Activated B cell treated with CpG ODN at 0.5 μM for 24 hours (primary cell): ENCODE measurements at regions not wholly inside any gene's neighbourhood (a gene's known extent, or its start where the extent isn't known, plus 50 kb on each side); places are given as distances from the start of the nearest gene placed in this dataset.

Source experiments
- ATAC-seq: fragments of 200-7000 bp; cut with Tn5 transposase; one replicate; pipeline ENCODE4 v1.10.0; 2021; ENCODE audit warnings: low read depth, mild to moderate bottlenecking, moderate library complexity
- CTCF ChIA-PET: fragments of 350-600 bp; sonication (Branson Sonifier 250); formaldehyde crosslinking; loops from one replicate; lab custom pipeline; 2021; ENCODE audit warnings: antibody characterized with exemption; lab: Charles Lee
- POLR2A ChIA-PET: fragments of 350-600 bp; sonication (Branson Sonifier 250); formaldehyde crosslinking; loops from one replicate; lab custom pipeline; 2021; ENCODE audit warnings: antibody characterized with exemption; lab: Charles Lee
- DNase-seq: peaks from one replicate; pipeline ENCODE4 v3.0.0; 2022
- H3K27ac Mint-ChIP-seq: one replicate; pipeline ENCODE4 v1.8.0; 2020; ENCODE audit warnings: mixed read lengths
- H3K27me3 Mint-ChIP-seq: one replicate; pipeline ENCODE4 v1.8.0; 2021; ENCODE audit warnings: mixed read lengths
- H3K36me3 Mint-ChIP-seq: one replicate; pipeline ENCODE4 v1.8.0; 2021; ENCODE audit warnings: low read depth, mixed read lengths
- H3K4me1 Mint-ChIP-seq: one replicate; pipeline ENCODE4 v1.8.0; 2021; ENCODE audit warnings: mixed read lengths
- H3K4me3 Mint-ChIP-seq: one replicate; pipeline ENCODE4 v1.8.0; 2020; ENCODE audit warnings: mild to moderate bottlenecking, mixed read lengths
- H3K9me3 Mint-ChIP-seq: one replicate; pipeline ENCODE4 v1.8.0; 2020; ENCODE audit warnings: mixed read lengths
- CTCF ChIP-seq: fragments of 200-600 bp; IDR thresholded peaks from one replicate; pipeline ENCODE4 v1.8.0; 2022; ENCODE audit warnings: antibody characterized with exemption, mild to moderate bottlenecking
- intact Hi-C: fragments of 100-400 bp; cut with micrococcal nuclease; formaldehyde crosslinking; loops from one replicate; pipeline ENCODE4 v1.15.1; 2024

GRCh38 chr3:96070678-96071077 lies 743.7 kb upstream of the EPHA6 start:
- POLR2A ChIA-PET = no interaction called here
- CTCF ChIA-PET = no interaction called here
- DNase-seq (no peak), ATAC-seq (no peak)
- Mint-ChIP-seq H3K9me3 (peaks cover 2% of the 10 kb centered on the region), H3K4me3 (no peak overlapping the region), H3K27me3 (no peaks in the 10 kb centered on the region), H3K4me1 (no peaks in the 10 kb centered on the region), H3K36me3 (no peaks in the 10 kb centered on the region), H3K27ac (no peak overlapping the region)
- no peak for TF ChIP-seq CTCF
- intact Hi-C loops = no loop called here

DNA sequence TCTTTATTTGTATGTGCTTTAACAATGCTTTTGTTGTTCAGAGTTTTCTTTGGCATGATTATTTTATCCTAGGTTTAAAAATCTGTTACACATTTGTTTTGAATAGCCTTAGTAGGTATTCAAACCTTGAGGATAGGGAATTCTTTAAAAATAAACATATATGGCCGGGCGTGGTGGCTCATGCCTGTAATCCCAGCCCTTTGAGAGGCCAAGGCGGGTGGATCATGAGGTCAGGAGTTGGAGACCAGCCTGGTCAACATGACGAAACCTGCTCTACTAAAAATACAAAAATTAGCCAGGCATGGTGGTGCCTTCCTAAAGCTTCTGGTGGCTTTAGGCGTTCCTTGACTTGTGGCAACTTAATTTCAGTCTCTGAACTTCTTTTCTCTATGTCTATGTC lies 743.3 kb upstream of the EPHA6 start:
- POLR2A ChIA-PET = no interaction called here
- CTCF ChIA-PET = no interaction called here
- TF ChIP-seq CTCF = no peak
- H3K4me1 Mint-ChIP-seq = no peaks in the 10 kb centered on the region
- H3K27me3 Mint-ChIP-seq = no peaks in the 10 kb centered on the region
- H3K36me3 Mint-ChIP-seq = no peaks in the 10 kb centered on the region
- H3K4me3 Mint-ChIP-seq = no peak overlapping the region
- DNase-seq (no peak), ATAC-seq (no peak)
- H3K27ac Mint-ChIP-seq = no peak overlapping the region
- intact Hi-C loops = no loop called here
- peaks cover 2% of the 10 kb centered on the region for H3K9me3 Mint-ChIP-seq

GRCh38 chr3:96072226-96072625 lies 742.2 kb upstream of the EPHA6 start:
- intact Hi-C loops = no loop called here
- H3K36me3 Mint-ChIP-seq = no peaks in the 10 kb centered on the region
- no peak overlapping the region for H3K4me3 Mint-ChIP-seq
- H3K9me3 Mint-ChIP-seq = peaks cover 2% of the 10 kb centered on the region
- TF ChIP-seq CTCF = no peak
- ChIA-PET POLR2A (no interaction called here), CTCF (no interaction called here)
- ATAC-seq = no peak
- no peak overlapping the region for H3K27ac Mint-ChIP-seq
- H3K27me3 Mint-ChIP-seq = no peaks in the 10 kb centered on the region
- no peak for DNase-seq
- H3K4me1 Mint-ChIP-seq = no peaks in the 10 kb centered on the region

GRCh38 chr3:96083610-96084009 lies 730.8 kb upstream of the EPHA6 start:
- no peaks in the 10 kb centered on the region for H3K36me3 Mint-ChIP-seq
- DNase-seq (no peak), ATAC-seq (no peak)
- TF ChIP-seq CTCF = no peak
- POLR2A ChIA-PET = no interaction called here
- H3K9me3 Mint-ChIP-seq = peaks cover 4% of the 10 kb centered on the region
- H3K4me3 Mint-ChIP-seq = no peak overlapping the region
- CTCF ChIA-PET = no interaction called here
- H3K27ac Mint-ChIP-seq = no peak overlapping the region
- no peaks in the 10 kb centered on the region for H3K27me3 Mint-ChIP-seq
- intact Hi-C loops = no loop called here
- H3K4me1 Mint-ChIP-seq = no peaks in the 10 kb centered on the region

- Mint-ChIP-seq H3K9me3 (peaks cover 4% of the 10 kb centered on the region), H3K4me3 (no peak overlapping the region), H3K27ac (no peak overlapping the region), H3K4me1 (no peaks in the 10 kb centered on the region), H3K36me3 (no peaks in the 10 kb centered on the region), H3K27me3 (no peaks in the 10 kb centered on the region)
- no peak for TF ChIP-seq CTCF
- ATAC-seq = no peak
- POLR2A ChIA-PET = no interaction called here
- CTCF ChIA-PET = no interaction called here
- intact Hi-C loops = no loop called here
- no peak for DNase-seq
These were observed 728.4 kb upstream of the EPHA6 start for GRCh38 chr3:96086018-96086417.
